ENCODE measurements at regions not wholly inside any gene's neighbourhood (a gene's known extent, or its start where the extent isn't known, plus 50 kb on each side); places are given as distances from the start of the nearest gene placed in this dataset.

DNA sequence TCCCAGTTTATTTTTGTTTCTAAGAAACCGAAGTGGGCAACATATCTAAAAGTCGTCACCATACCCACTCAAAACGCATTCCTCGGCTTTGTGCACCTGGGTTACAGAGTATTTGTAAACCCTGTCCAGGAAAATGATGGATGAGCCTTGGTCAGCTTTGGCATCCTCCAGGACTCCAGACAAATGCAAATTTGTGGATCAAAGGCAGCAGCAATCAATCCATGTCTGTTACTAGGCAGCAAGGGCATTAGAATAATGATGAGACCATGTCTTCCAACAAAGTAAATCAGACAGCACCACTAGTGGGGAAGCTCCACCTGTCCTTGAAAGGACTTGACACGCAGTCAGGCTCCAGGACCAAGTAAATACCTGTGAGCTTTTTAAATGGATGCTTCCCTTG lies 672.6 kb upstream of the GYPC start (continued):
- TF ChIP-seq, protein P1, sequence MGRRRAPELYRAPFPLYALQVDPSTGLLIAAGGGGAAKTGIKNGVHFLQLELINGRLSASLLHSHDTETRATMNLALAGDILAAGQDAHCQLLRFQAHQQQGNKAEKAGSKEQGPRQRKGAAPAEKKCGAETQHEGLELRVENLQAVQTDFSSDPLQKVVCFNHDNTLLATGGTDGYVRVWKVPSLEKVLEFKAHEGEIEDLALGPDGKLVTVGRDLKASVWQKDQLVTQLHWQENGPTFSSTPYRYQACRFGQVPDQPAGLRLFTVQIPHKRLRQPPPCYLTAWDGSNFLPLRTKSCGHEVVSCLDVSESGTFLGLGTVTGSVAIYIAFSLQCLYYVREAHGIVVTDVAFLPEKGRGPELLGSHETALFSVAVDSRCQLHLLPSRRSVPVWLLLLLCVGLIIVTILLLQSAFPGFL (CRISPR knock-in tag; IDR thresholded peaks at IDR 0.05; ENCODE audit: borderline replicate concordance), result no peak
- TF ChIP-seq, protein P2, sequence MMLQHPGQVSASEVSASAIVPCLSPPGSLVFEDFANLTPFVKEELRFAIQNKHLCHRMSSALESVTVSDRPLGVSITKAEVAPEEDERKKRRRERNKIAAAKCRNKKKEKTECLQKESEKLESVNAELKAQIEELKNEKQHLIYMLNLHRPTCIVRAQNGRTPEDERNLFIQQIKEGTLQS (CRISPR knock-in tag; conservative IDR thresholded peaks at IDR 0.05), result no peak
- TF ChIP-seq, protein P3, sequence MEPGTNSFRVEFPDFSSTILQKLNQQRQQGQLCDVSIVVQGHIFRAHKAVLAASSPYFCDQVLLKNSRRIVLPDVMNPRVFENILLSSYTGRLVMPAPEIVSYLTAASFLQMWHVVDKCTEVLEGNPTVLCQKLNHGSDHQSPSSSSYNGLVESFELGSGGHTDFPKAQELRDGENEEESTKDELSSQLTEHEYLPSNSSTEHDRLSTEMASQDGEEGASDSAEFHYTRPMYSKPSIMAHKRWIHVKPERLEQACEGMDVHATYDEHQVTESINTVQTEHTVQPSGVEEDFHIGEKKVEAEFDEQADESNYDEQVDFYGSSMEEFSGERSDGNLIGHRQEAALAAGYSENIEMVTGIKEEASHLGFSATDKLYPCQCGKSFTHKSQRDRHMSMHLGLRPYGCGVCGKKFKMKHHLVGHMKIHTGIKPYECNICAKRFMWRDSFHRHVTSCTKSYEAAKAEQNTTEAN (CRISPR knock-in tag; IDR thresholded peaks at IDR 0.05), result no peak
- TF ChIP-seq ZNF219 (CRISPR knock-in tag; IDR thresholded peaks at IDR 0.05; ENCODE audit: borderline replicate concordance), result no peak
- no peak for TF ChIP-seq ZNF121 (CRISPR knock-in tag; IDR thresholded peaks at IDR 0.05)
- TF ChIP-seq PRRX2 (CRISPR knock-in tag; IDR thresholded peaks at IDR 0.05), result no peak
- TF ChIP-seq GABPB1 (CRISPR knock-in tag; IDR thresholded peaks at IDR 0.05), result no peak

DNA sequence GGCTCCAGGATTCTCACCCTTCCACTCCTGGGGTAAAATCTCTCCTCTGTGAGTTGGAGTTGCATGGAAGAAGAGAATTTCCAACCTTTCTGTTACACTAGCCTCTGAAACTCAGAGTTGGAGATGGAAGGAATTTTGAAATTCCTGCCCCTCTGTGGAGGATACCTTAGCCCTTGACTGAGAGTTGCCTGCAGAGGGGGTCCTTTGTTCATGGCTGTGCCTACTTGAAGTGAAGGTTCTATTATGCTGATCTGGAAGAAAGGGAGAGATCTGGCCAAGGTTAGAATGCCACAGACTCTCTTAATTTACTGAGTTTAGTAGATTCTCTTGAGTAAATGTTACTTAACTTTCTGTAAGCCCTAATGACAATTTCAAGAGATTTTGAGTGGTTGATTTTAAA lies 626.6 kb upstream of the GYPC start:
- Mint-ChIP-seq H3K27me3 (ENCODE audit: low read depth) (no peaks in the 10 kb centered on the region), H3K9me3 (peaks cover 68% of the 10 kb centered on the region), H3K4me1 (peaks cover 13% of the 10 kb centered on the region), H3K27ac (no peak overlapping the region), H3K36me3 (peaks cover 46% of the 10 kb centered on the region), H3K4me3 (no peak overlapping the region)
- DNase-seq (ENCODE audit: low spot score) (peak; percentile 11), ATAC-seq (peak; percentile 87)
- ChIA-PET CTCF (no interaction called here), POLR2A (no interaction called here)
- TF ChIP-seq CREB1 (CRISPR knock-in tag; IDR thresholded peaks at IDR 0.05) (no peak), NR3C1 (CRISPR knock-in tag; conservative IDR thresholded peaks at IDR 0.05; ENCODE audit: low read depth) (no peak), RORB (CRISPR knock-in tag; IDR thresholded peaks at IDR 0.05) (no peak), MXD4 (CRISPR knock-in tag; IDR thresholded peaks at IDR 0.05; ENCODE audit: borderline replicate concordance) (no peak), FOXP1 (CRISPR knock-in tag; IDR thresholded peaks at IDR 0.05; ENCODE audit: borderline replicate concordance) (no peak), SMAD4 (CRISPR knock-in tag; IDR thresholded peaks at IDR 0.05) (no peak), ZNF121 (CRISPR knock-in tag; IDR thresholded peaks at IDR 0.05) (no peak)
- TF ChIP-seq, protein P2 (CRISPR knock-in tag; conservative IDR thresholded peaks at IDR 0.05), result no peak
- TF ChIP-seq, protein P4, sequence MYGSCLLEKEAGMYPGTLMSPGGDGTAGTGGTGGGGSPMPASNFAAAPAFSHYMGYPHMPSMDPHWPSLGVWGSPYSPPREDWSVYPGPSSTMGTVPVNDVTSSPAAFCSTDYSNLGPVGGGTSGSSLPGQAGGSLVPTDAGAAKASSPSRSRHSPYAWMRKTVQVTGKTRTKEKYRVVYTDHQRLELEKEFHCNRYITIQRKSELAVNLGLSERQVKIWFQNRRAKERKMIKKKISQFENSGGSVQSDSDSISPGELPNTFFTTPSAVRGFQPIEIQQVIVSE (CRISPR knock-in tag; IDR thresholded peaks at IDR 0.05; ENCODE audit: borderline replicate concordance), result no peak

DNA sequence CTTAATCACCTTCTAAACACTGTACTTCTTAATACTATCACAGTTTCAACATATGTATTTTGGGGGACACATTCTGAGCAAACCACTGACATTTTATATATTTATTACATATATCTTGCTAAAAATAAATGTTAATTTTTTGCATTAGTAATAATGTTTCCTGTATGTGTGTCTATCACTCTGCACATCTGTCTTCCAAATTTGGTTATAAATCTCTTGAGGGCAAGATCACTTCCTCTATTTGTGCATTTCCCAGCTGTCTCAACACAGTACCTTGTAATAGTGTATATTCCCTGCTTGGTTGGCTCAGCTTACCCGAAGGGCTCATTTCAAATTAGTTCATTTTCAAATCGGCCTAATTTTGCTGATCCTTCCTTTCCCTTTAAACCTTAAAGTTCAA lies 617.1 kb upstream of the GYPC start:
- ATAC-seq (no peak), DNase-seq (ENCODE audit: low spot score) (no peak)
- peaks cover 29% of the 10 kb centered on the region for H3K36me3 Mint-ChIP-seq
- no peaks in the 10 kb centered on the region for H3K4me1 Mint-ChIP-seq
- ChIA-PET CTCF (no interaction called here), POLR2A (no interaction called here)
- peaks cover 23% of the 10 kb centered on the region for H3K9me3 Mint-ChIP-seq
- no peak overlapping the region for H3K4me3 Mint-ChIP-seq
- H3K27ac Mint-ChIP-seq, result no peak overlapping the region
- TF ChIP-seq, protein P5, sequence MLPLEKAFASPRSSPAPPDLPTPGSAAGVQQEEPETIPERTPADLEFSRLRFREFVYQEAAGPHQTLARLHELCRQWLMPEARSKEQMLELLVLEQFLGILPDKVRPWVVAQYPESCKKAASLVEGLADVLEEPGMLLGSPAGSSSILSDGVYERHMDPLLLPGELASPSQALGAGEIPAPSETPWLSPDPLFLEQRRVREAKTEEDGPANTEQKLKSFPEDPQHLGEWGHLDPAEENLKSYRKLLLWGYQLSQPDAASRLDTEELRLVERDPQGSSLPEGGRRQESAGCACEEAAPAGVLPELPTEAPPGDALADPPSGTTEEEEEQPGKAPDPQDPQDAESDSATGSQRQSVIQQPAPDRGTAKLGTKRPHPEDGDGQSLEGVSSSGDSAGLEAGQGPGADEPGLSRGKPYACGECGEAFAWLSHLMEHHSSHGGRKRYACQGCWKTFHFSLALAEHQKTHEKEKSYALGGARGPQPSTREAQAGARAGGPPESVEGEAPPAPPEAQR (CRISPR knock-in tag; IDR thresholded peaks at IDR 0.05), result no peak
- TF ChIP-seq ZNF121 (CRISPR knock-in tag; IDR thresholded peaks at IDR 0.05), result no peak
- no peak for TF ChIP-seq ZNF317 (CRISPR knock-in tag; IDR thresholded peaks at IDR 0.05; ENCODE audit: borderline replicate concordance, low read depth)
- TF ChIP-seq, protein P6, sequence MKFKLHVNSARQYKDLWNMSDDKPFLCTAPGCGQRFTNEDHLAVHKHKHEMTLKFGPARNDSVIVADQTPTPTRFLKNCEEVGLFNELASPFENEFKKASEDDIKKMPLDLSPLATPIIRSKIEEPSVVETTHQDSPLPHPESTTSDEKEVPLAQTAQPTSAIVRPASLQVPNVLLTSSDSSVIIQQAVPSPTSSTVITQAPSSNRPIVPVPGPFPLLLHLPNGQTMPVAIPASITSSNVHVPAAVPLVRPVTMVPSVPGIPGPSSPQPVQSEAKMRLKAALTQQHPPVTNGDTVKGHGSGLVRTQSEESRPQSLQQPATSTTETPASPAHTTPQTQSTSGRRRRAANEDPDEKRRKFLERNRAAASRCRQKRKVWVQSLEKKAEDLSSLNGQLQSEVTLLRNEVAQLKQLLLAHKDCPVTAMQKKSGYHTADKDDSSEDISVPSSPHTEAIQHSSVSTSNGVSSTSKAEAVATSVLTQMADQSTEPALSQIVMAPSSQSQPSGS (CRISPR knock-in tag; IDR thresholded peaks at IDR 0.05; ENCODE audit: borderline replicate concordance, low read depth), result no peak
- TF ChIP-seq, protein P7, sequence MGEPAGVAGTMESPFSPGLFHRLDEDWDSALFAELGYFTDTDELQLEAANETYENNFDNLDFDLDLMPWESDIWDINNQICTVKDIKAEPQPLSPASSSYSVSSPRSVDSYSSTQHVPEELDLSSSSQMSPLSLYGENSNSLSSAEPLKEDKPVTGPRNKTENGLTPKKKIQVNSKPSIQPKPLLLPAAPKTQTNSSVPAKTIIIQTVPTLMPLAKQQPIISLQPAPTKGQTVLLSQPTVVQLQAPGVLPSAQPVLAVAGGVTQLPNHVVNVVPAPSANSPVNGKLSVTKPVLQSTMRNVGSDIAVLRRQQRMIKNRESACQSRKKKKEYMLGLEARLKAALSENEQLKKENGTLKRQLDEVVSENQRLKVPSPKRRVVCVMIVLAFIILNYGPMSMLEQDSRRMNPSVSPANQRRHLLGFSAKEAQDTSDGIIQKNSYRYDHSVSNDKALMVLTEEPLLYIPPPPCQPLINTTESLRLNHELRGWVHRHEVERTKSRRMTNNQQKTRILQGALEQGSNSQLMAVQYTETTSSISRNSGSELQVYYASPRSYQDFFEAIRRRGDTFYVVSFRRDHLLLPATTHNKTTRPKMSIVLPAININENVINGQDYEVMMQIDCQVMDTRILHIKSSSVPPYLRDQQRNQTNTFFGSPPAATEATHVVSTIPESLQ (CRISPR knock-in tag; IDR thresholded peaks at IDR 0.05), result no peak
- TF ChIP-seq, protein P8, sequence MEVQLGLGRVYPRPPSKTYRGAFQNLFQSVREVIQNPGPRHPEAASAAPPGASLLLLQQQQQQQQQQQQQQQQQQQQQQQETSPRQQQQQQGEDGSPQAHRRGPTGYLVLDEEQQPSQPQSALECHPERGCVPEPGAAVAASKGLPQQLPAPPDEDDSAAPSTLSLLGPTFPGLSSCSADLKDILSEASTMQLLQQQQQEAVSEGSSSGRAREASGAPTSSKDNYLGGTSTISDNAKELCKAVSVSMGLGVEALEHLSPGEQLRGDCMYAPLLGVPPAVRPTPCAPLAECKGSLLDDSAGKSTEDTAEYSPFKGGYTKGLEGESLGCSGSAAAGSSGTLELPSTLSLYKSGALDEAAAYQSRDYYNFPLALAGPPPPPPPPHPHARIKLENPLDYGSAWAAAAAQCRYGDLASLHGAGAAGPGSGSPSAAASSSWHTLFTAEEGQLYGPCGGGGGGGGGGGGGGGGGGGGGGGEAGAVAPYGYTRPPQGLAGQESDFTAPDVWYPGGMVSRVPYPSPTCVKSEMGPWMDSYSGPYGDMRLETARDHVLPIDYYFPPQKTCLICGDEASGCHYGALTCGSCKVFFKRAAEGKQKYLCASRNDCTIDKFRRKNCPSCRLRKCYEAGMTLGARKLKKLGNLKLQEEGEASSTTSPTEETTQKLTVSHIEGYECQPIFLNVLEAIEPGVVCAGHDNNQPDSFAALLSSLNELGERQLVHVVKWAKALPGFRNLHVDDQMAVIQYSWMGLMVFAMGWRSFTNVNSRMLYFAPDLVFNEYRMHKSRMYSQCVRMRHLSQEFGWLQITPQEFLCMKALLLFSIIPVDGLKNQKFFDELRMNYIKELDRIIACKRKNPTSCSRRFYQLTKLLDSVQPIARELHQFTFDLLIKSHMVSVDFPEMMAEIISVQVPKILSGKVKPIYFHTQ (CRISPR knock-in tag; IDR thresholded peaks at IDR 0.05), result no peak
- no peaks in the 10 kb centered on the region; the same call in 1 of the 2 replicates for H3K27me3 Mint-ChIP-seq (ENCODE audit: low read depth)

Data from WTC11 (cell line).